Esophagus muscularis mucosa (tissue), 4 donors: ENCODE measurements at regions not wholly inside any gene's neighbourhood (a gene's known extent, or its start where the extent isn't known, plus 50 kb on each side); places are given as distances from the start of the nearest gene placed in this dataset.

Experiments
- DNase-seq: peaks from one replicate; pipeline ENCODE4 v3.0.0-alpha.2; 2017; ENCODE audit errors: extremely low spot score
- H3K27ac ChIP-seq, 4 donors: fragments of 200-600 bp; sonication (generic); replicated peaks in 1 of 4; 1 replicate in 3 of 4; 2 replicates in 1 of 4; pipeline ENCODE4 v1.5.1; 2016 to 2019; ENCODE audit warnings: mild to moderate bottlenecking in 1 of 4
- H3K27me3 ChIP-seq, 4 donors: fragments of 200-600 bp; sonication (generic); one replicate each; pipeline versions ENCODE4 v1.5.1 to v1.6.0; 2016 to 2019
- H3K36me3 ChIP-seq, 4 donors: fragments of 200-600 bp; sonication (generic); one replicate each; pipeline ENCODE4 v1.5.1; 2016 to 2019
- H3K4me1 ChIP-seq, 4 donors: fragments of 200-600 bp; sonication (generic); one replicate each; pipeline ENCODE4 v1.5.1; 2016 to 2019
- H3K4me3 ChIP-seq, 4 donors: fragments of 200-600 bp; sonication (generic); 1 replicate in 2 of 4; 2 replicates in 2 of 4; pipeline ENCODE4 v1.5.1; 2016 to 2019; ENCODE audit warnings: mild to moderate bottlenecking in 4 of 4, moderate library complexity in 1 of 4
- H3K9me3 ChIP-seq, 4 donors: fragments of 200-600 bp; sonication (generic); 1 replicate in 3 of 4; 2 replicates in 1 of 4; pipeline ENCODE4 v1.5.1; 2016 to 2019
- EP300 ChIP-seq: sonication (generic); formaldehyde crosslinking; IDR thresholded peaks from one replicate; pipeline ENCODE4 v1.6.1; 2017; ENCODE audit warnings: antibody characterized with exemption
- POLR2A ChIP-seq: fragments of 450-650 bp; IDR thresholded peaks from one replicate; pipeline ENCODE4 v1.6.1; 2017; ENCODE audit warnings: antibody characterized with exemption, moderate library complexity, mild to moderate bottlenecking, low read depth
- POLR2AphosphoS5 ChIP-seq, 2 donors: sonication (generic); formaldehyde crosslinking; IDR thresholded peaks; one replicate each; pipeline ENCODE4 v1.6.1; 2017; ENCODE audit warnings: antibody characterized with exemption in 2 of 2
- WGBS: methylation state at CpG from one replicate; pipeline ENCODE4 v1.1.5; 2018; 5-methylcytosine and 5-hydroxymethylcytosine counted together
- intact Hi-C: fragments of 100-400 bp; cut with DNase I; formaldehyde crosslinking; loops from one replicate; pipeline ENCODE4 v1.15.1; 2023
- TF ChIP-seq, protein P1 (sequence below), 3 experiments: fragments of 200-600 bp in 2 of 3; fragments of 450-650 bp in 1 of 3; sonication (generic) in 2 of 3; IDR thresholded peaks; one replicate each; pipeline ENCODE4 v1.5.1; 2017 to 2019; ENCODE audit warnings: antibody characterized with exemption in 3 of 3, mild to moderate bottlenecking in 2 of 3, moderate library complexity in 1 of 3

- H3K4me3 ChIP-seq, result no peak overlapping the region
- 56% methylated on average over 2 of the region's 2 CpGs for WGBS
- no peaks in the 10 kb centered on the region for H3K27me3 ChIP-seq
- no peaks in the 10 kb centered on the region for H3K36me3 ChIP-seq
- DNase-seq, result no peak
- intact Hi-C loops, result no loop called here
- TF ChIP-seq POLR2AphosphoS5 (IDR thresholded peaks at IDR 0.05) (no peak), EP300 (no peak), POLR2A (no peak)
- TF ChIP-seq, protein P1, sequence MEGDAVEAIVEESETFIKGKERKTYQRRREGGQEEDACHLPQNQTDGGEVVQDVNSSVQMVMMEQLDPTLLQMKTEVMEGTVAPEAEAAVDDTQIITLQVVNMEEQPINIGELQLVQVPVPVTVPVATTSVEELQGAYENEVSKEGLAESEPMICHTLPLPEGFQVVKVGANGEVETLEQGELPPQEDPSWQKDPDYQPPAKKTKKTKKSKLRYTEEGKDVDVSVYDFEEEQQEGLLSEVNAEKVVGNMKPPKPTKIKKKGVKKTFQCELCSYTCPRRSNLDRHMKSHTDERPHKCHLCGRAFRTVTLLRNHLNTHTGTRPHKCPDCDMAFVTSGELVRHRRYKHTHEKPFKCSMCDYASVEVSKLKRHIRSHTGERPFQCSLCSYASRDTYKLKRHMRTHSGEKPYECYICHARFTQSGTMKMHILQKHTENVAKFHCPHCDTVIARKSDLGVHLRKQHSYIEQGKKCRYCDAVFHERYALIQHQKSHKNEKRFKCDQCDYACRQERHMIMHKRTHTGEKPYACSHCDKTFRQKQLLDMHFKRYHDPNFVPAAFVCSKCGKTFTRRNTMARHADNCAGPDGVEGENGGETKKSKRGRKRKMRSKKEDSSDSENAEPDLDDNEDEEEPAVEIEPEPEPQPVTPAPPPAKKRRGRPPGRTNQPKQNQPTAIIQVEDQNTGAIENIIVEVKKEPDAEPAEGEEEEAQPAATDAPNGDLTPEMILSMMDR (IDR thresholded peaks at IDR 0.05), result no peak
- H3K9me3 ChIP-seq, result no peaks in the 10 kb centered on the region
- no peaks in the 10 kb centered on the region for H3K4me1 ChIP-seq
- no peak overlapping the region for H3K27ac ChIP-seq
These were observed 254.6 kb downstream of the SEC23A start for GRCh38 chr14:38848243-38848935.

GRCh38 chr14:38847161-38847560 is 255.9 kb downstream of the SEC23A start:
- WGBS, result 52% methylated on average over 3 of the region's 3 CpGs
- no peak for DNase-seq
- no peak for TF ChIP-seq POLR2AphosphoS5 (IDR thresholded peaks at IDR 0.05)
- TF ChIP-seq, protein P1 (IDR thresholded peaks at IDR 0.05), result no peak
- no peak for TF ChIP-seq EP300
- TF ChIP-seq POLR2A, result no peak
- no peaks in the 10 kb centered on the region for H3K9me3 ChIP-seq
- no peaks in the 10 kb centered on the region for H3K27me3 ChIP-seq
- no peaks in the 10 kb centered on the region for H3K36me3 ChIP-seq
- H3K4me1 ChIP-seq, result no peaks in the 10 kb centered on the region
- H3K4me3 ChIP-seq, result no peak overlapping the region
- no peak overlapping the region for H3K27ac ChIP-seq
- intact Hi-C loops, result no loop called here

GRCh38 chr14:38839694-38840365 is 263.2 kb downstream of the SEC23A start:
- TF ChIP-seq POLR2AphosphoS5 (IDR thresholded peaks at IDR 0.05) (no peak), EP300 (no peak), POLR2A (no peak)
- TF ChIP-seq, protein P1 (IDR thresholded peaks at IDR 0.05), result no peak
- no peak overlapping the region for H3K27ac ChIP-seq
- H3K27me3 ChIP-seq, result no peaks in the 10 kb centered on the region
- WGBS, result 43% methylated on average over 3 of the region's 3 CpGs
- no peak for DNase-seq
- no peak overlapping the region for H3K4me3 ChIP-seq
- H3K9me3 ChIP-seq, result no peaks in the 10 kb centered on the region
- intact Hi-C loops, result no loop called here
- H3K4me1 ChIP-seq, result peaks cover 3 to 12% (median 6%) of the 10 kb centered on the region in 4 donors
- peaks cover 0 to 10% (median 0%) of the 10 kb centered on the region in 4 donors for H3K36me3 ChIP-seq

DNA sequence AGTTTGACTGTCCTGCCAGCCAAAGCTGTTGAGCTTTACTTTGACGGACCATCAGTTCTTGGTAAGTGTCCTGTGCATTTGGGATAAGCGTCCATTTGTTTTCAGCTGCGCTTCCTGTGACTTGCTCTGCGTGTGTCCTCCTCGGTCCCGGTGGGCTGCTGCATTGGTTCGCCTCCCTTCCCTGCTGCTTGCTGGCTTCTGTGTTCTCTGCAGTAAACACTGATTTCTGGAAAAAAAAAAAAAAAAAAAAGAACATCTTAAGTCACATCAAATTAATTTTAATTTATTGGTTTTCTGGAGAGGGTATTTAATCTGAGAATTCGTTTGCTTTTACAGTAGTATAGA is 264.1 kb downstream of the SEC23A start:
- intact Hi-C loops, result no loop called here
- no peak overlapping the region for H3K27ac ChIP-seq
- no peak overlapping the region for H3K4me3 ChIP-seq
- peaks cover 3 to 12% (median 6%) of the 10 kb centered on the region in 4 donors for H3K4me1 ChIP-seq
- DNase-seq, result no peak
- WGBS, result 91% methylated on average over 8 of the region's 8 CpGs
- no peaks in the 10 kb centered on the region for H3K27me3 ChIP-seq
- no peak for TF ChIP-seq POLR2AphosphoS5 (IDR thresholded peaks at IDR 0.05)
- no peak for TF ChIP-seq EP300
- TF ChIP-seq, protein P1 (IDR thresholded peaks at IDR 0.05), result no peak
- no peak for TF ChIP-seq POLR2A
- H3K9me3 ChIP-seq, result no peaks in the 10 kb centered on the region
- H3K36me3 ChIP-seq, result peaks cover 0 to 10% (median 0%) of the 10 kb centered on the region in 4 donors
